Activated CD4-positive, alpha-beta T cell treated with anti-CD3 and anti-CD28 coated beads, Interleukin-2, amount 50 U/mL, for 48 hours (primary cell): ENCODE measurements at regions not wholly inside any gene's neighbourhood (a gene's known extent, or its start where the extent isn't known, plus 50 kb on each side); places are given as distances from the start of the nearest gene placed in this dataset.

ENCODE experiments used
- DNase-seq, 2 experiments: peaks; one replicate each; pipeline ENCODE4 v3.0.0-alpha.2; 2020

- DNase-seq: no peak
These were observed 1023.5 kb downstream of the BRD1 start for GRCh38 chr22:48803948-48804810.

GRCh38 chr22:48803171-48803947 lies 1024.3 kb downstream of the BRD1 start:
- DNase-seq: no peak

GRCh38 chr22:48802576-48802975 lies 1025.1 kb downstream of the BRD1 start:
- DNase-seq: no peak

- DNase-seq: no peak
These were observed 1026.6 kb downstream of the BRD1 start for GRCh38 chr22:48800886-48801607.

GRCh38 chr22:48800036-48800885 lies 1027.4 kb downstream of the BRD1 start:
- no peak for DNase-seq

- DNase-seq: no peak
These were observed 1028.3 kb downstream of the BRD1 start for GRCh38 chr22:48799227-48799970.

- no peak for DNase-seq
These were observed 1029.1 kb downstream of the BRD1 start for GRCh38 chr22:48798281-48799226.

- DNase-seq: no peak
These were observed 1029.9 kb downstream of the BRD1 start for GRCh38 chr22:48797731-48798130.

GRCh38 chr22:48796310-48797015 lies 1031.2 kb downstream of the BRD1 start:
- DNase-seq: no peak

- no peak for DNase-seq
These were observed 1032.0 kb downstream of the BRD1 start for GRCh38 chr22:48795664-48796063.

- DNase-seq: no peak
These were observed 1032.8 kb downstream of the BRD1 start for GRCh38 chr22:48794906-48795305.

- DNase-seq: no peak
These were observed 1033.7 kb downstream of the BRD1 start for GRCh38 chr22:48793949-48794348.

GRCh38 chr22:48786679-48786996 lies 1041.0 kb downstream of the BRD1 start:
- no peak for DNase-seq

- no peak for DNase-seq
These were observed 1041.6 kb downstream of the BRD1 start for GRCh38 chr22:48785792-48786678.

GRCh38 chr22:48784701-48785503 lies 1042.8 kb downstream of the BRD1 start:
- DNase-seq: no peak

- DNase-seq: no peak
These were observed 1043.8 kb downstream of the BRD1 start for GRCh38 chr22:48783821-48784266.

- no peak for DNase-seq
These were observed 1044.7 kb downstream of the BRD1 start for GRCh38 chr22:48782811-48783511.
